ENCODE measurements at regions not wholly inside any gene's neighbourhood (a gene's known extent, or its start where the extent isn't known, plus 50 kb on each side); places are given as distances from the start of the nearest gene placed in this dataset.

DNA sequence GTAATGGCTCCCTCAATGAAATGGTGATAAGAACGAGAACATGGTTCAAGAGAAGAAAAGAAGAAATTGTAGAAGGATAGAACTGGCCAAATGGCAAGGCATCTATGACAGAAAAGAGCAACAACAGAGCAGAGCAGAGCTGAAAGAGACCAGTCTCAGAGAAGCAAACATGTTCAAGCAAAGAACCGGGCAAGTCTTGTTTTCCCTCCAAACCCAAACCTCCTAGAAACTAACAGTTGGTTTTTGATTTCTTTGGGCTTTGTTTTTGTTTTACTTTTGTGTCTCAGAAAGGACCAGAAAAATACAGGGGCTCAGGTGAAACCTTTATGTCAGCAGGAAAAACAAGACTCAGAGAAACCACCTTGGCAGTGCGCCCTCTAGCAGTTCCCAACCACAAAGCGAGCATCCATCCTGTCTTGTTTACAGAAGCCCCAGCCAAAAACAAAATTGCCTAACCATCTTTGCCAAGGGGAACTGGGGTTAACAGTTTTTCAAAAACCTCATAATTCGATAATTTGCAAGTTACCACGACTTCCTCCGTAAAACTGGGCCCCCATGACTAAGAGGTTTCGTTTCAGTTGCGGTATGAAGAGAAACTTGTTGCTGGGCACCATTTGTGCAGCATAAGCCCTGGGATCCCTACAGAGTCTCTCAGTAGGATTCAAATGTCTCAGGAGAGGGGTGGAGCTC is 159.2 kb upstream of the SLC24A5 start:
- TF ChIP-seq, protein P1, sequence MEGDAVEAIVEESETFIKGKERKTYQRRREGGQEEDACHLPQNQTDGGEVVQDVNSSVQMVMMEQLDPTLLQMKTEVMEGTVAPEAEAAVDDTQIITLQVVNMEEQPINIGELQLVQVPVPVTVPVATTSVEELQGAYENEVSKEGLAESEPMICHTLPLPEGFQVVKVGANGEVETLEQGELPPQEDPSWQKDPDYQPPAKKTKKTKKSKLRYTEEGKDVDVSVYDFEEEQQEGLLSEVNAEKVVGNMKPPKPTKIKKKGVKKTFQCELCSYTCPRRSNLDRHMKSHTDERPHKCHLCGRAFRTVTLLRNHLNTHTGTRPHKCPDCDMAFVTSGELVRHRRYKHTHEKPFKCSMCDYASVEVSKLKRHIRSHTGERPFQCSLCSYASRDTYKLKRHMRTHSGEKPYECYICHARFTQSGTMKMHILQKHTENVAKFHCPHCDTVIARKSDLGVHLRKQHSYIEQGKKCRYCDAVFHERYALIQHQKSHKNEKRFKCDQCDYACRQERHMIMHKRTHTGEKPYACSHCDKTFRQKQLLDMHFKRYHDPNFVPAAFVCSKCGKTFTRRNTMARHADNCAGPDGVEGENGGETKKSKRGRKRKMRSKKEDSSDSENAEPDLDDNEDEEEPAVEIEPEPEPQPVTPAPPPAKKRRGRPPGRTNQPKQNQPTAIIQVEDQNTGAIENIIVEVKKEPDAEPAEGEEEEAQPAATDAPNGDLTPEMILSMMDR (IDR thresholded peaks at IDR 0.05) = no peak
- no peak for TF ChIP-seq EP300 (IDR thresholded peaks at IDR 0.05)

All from ovary (tissue), 3 donors.